Colonic mucosa (tissue), 4 donors: ENCODE measurements at regions not wholly inside any gene's neighbourhood (a gene's known extent, or its start where the extent isn't known, plus 50 kb on each side); places are given as distances from the start of the nearest gene placed in this dataset.

ENCODE experiments used
- DNase-seq: peaks from one replicate; pipeline ENCODE4 v3.0.0-alpha.2; 2020
- H3K27ac ChIP-seq: fragments of 200-600 bp; one replicate; pipeline ENCODE4 v1.8.0; 2021
- H3K27me3 ChIP-seq: fragments of 200-600 bp; one replicate; pipeline ENCODE4 v1.8.0; 2021
- H3K36me3 ChIP-seq: fragments of 200-600 bp; one replicate; pipeline ENCODE4 v1.8.0; 2021
- H3K4me1 ChIP-seq: fragments of 200-600 bp; one replicate; pipeline ENCODE4 v1.8.0; 2021; ENCODE audit warnings: mild to moderate bottlenecking
- H3K4me3 ChIP-seq: fragments of 200-600 bp; one replicate; pipeline ENCODE4 v1.8.0; 2021
- H3K9ac ChIP-seq, 2 donors: one replicate each; pipeline ENCODE4 v1.7.0; 2013; ENCODE audit warnings: control low read depth in 2 of 2, low read depth in 2 of 2, low read length in 2 of 2
- H3K9me3 ChIP-seq: fragments of 200-600 bp; one replicate; pipeline ENCODE4 v1.8.0; 2021
- intact Hi-C: fragments of 100-400 bp; cut with DNase I; formaldehyde crosslinking; loops from one replicate; pipeline ENCODE4 v1.14.1; 2022
- TF ChIP-seq, protein P1 (sequence below): fragments of 200-600 bp; IDR thresholded peaks from one replicate; pipeline ENCODE4 v1.8.0; 2022; ENCODE audit warnings: antibody characterized with exemption, mild to moderate bottlenecking
- donor health status: healthy.
- donor health status: DM: no; HTN: no; CAD: no.
- donor health status: DM: no; HTN: no; CAD: no.

DNA sequence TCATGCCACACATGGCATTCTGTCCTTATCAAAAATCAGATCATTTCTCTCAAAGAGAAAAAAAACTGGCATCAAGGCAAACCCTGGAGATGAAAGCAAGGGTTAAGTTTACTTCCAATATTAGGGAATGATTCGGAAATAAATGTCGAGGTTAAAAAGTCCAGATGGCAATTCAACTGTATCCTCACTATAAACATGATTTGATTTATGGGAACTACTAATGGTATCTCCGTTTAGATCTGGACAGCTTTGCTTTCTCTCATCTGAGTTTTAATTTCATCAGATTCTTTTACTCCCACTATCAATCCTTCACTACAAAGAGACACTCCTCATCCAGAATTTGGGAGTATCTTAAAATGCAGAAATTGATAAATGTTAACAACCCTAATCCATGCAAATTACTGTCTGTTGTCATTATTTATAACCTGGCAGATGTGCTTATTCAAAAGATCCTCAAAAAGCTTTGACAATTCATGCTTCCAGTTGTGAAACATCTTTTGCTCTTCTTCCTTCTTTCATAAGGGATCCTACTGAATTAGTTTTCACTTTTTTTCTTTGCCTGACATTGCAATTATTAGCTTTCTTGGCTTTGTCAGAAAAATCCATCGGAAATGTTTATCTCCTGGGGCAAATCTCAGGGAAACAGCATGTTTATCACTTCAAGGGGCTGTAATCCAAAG is 903.2 kb downstream of the MCTP2 start:
- intact Hi-C loops = no loop called here
- H3K9me3 ChIP-seq = no peaks in the 10 kb centered on the region
- DNase-seq = no peak
- TF ChIP-seq, protein P1, sequence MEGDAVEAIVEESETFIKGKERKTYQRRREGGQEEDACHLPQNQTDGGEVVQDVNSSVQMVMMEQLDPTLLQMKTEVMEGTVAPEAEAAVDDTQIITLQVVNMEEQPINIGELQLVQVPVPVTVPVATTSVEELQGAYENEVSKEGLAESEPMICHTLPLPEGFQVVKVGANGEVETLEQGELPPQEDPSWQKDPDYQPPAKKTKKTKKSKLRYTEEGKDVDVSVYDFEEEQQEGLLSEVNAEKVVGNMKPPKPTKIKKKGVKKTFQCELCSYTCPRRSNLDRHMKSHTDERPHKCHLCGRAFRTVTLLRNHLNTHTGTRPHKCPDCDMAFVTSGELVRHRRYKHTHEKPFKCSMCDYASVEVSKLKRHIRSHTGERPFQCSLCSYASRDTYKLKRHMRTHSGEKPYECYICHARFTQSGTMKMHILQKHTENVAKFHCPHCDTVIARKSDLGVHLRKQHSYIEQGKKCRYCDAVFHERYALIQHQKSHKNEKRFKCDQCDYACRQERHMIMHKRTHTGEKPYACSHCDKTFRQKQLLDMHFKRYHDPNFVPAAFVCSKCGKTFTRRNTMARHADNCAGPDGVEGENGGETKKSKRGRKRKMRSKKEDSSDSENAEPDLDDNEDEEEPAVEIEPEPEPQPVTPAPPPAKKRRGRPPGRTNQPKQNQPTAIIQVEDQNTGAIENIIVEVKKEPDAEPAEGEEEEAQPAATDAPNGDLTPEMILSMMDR = no peak
- H3K27ac ChIP-seq = no peak overlapping the region
- no peaks in the 10 kb centered on the region for H3K4me1 ChIP-seq
- H3K4me3 ChIP-seq = no peak overlapping the region
- H3K9ac ChIP-seq = no peak overlapping the region
- no peaks in the 10 kb centered on the region for H3K27me3 ChIP-seq
- H3K36me3 ChIP-seq = no peaks in the 10 kb centered on the region

DNA sequence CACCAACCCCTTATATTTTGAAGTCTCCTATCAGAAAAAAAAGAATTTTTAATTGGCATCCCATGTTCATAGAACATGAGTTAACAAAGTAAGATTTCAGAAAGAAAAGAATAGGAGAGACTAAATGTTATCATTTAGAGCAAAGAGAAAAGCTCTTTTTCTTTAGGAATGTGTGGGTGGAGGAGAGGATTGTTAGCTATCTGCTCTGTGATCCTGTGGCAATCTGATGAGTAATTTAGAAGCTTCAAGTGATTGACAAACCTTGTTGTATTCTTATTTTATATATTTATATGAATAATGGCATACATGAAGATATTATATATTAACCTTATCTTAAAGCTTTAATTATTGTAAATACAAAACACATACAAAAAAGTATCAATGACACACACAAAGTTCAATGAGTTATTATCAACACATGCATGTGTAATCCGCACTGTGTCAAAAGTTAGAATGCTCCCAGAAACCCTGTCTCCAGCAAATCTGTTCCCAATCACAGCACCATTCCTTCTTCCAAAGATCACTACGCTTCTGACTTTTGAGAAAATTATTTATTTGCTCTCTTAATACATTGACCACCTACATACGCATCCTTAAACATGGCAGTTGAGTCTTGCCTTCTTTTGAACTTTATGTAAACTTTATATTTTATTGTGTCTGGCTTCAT is 907.4 kb downstream of the MCTP2 start:
- Histone ChIP-seq H3K27me3 (no peaks in the 10 kb centered on the region), H3K4me1 (no peaks in the 10 kb centered on the region), H3K36me3 (no peaks in the 10 kb centered on the region), H3K4me3 (no peak overlapping the region), H3K9ac (no peak overlapping the region), H3K9me3 (no peaks in the 10 kb centered on the region), H3K27ac (no peak overlapping the region)
- TF ChIP-seq, protein P1 = no peak
- intact Hi-C loops = no loop called here
- DNase-seq = no peak

GRCh38 chr15:95141486-95141885 is 910.1 kb downstream of the MCTP2 start:
- Histone ChIP-seq H3K9ac (no peak overlapping the region), H3K9me3 (no peaks in the 10 kb centered on the region), H3K4me1 (no peaks in the 10 kb centered on the region), H3K27me3 (no peaks in the 10 kb centered on the region), H3K36me3 (no peaks in the 10 kb centered on the region), H3K4me3 (no peak overlapping the region), H3K27ac (no peak overlapping the region)
- DNase-seq = no peak
- intact Hi-C loops = no loop called here
- TF ChIP-seq, protein P1 = no peak

GRCh38 chr15:95142531-95142930 is 911.2 kb downstream of the MCTP2 start:
- H3K4me3 ChIP-seq = no peak overlapping the region
- H3K36me3 ChIP-seq = no peaks in the 10 kb centered on the region
- H3K27ac ChIP-seq = no peak overlapping the region
- TF ChIP-seq, protein P1 = no peak
- no peak for DNase-seq
- H3K4me1 ChIP-seq = no peaks in the 10 kb centered on the region
- no peaks in the 10 kb centered on the region for H3K27me3 ChIP-seq
- H3K9me3 ChIP-seq = no peaks in the 10 kb centered on the region
- H3K9ac ChIP-seq = no peak overlapping the region
- intact Hi-C loops = no loop called here

GRCh38 chr15:95146481-95146880 is 915.1 kb downstream of the MCTP2 start:
- TF ChIP-seq, protein P1 = no peak
- DNase-seq = no peak
- H3K4me1 ChIP-seq = no peaks in the 10 kb centered on the region
- intact Hi-C loops = no loop called here
- no peak overlapping the region for H3K9ac ChIP-seq
- H3K27me3 ChIP-seq = no peaks in the 10 kb centered on the region
- H3K9me3 ChIP-seq = no peaks in the 10 kb centered on the region
- H3K36me3 ChIP-seq = no peaks in the 10 kb centered on the region
- no peak overlapping the region for H3K4me3 ChIP-seq
- H3K27ac ChIP-seq = no peak overlapping the region
